ENCODE measurements at regions not wholly inside any gene's neighbourhood (a gene's known extent, or its start where the extent isn't known, plus 50 kb on each side); places are given as distances from the start of the nearest gene placed in this dataset.
"Not testable (repeated sequence)": the region's sequence is repeated elsewhere in the genome, so short reads cannot be mapped to it uniquely, and the experiment has no call there.

DNA sequence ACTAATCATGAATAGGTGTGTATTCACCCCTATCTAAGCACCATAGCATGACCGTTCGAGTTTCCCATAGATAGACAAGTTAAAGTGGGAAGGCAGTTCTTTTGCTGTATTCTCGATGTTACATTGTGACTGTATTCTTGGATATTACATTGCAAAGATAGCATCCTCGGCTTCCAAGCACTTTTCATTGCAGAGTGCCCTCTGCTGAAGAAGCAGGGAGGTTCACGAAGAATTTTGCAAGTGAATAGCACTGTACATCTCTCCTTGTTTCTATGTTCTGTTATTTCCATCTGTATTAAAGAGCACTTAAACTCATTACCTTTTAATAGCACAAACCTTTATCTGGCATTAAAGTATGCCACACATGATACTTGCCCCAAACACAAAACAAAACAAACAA lies 426.7 kb upstream of the ARX start:
- no peaks in the 10 kb centered on the region for H3K36me3 ChIP-seq (ENCODE audit: control insufficient read depth, insufficient read depth, low read length)
- no peaks in the 10 kb centered on the region for H3K9me3 ChIP-seq (ENCODE audit: control insufficient read depth, low read depth, low read length)
- H3K27me3 ChIP-seq (ENCODE audit: control insufficient read depth, insufficient read depth, low read length): no peaks in the 10 kb centered on the region
- no peak for DNase-seq
- H3K4me3 ChIP-seq (ENCODE audit: low read length): no peak overlapping the region
- WGBS (ENCODE audit: insufficient coverage, low lambda C conversion rate): no CpG with 5 or more reads among the region's 5 CpGs
- no peak overlapping the region for H3K27ac ChIP-seq (ENCODE audit: low read length)
- H3K4me1 ChIP-seq (ENCODE audit: control insufficient read depth, insufficient read depth, low read length): no peaks in the 10 kb centered on the region

- DNase-seq: no peak
- Histone ChIP-seq H3K4me1 (ENCODE audit: control insufficient read depth, insufficient read depth, low read length) (no peaks in the 10 kb centered on the region), H3K4me3 (ENCODE audit: low read length) (no peak overlapping the region), H3K27me3 (ENCODE audit: control insufficient read depth, insufficient read depth, low read length) (no peaks in the 10 kb centered on the region), H3K36me3 (ENCODE audit: control insufficient read depth, insufficient read depth, low read length) (no peaks in the 10 kb centered on the region), H3K27ac (ENCODE audit: low read length) (no peak overlapping the region), H3K9me3 (ENCODE audit: control insufficient read depth, low read depth, low read length) (no peaks in the 10 kb centered on the region)
- no CpG with 5 or more reads among the region's 2 CpGs for WGBS (ENCODE audit: insufficient coverage, low lambda C conversion rate)
Measured at GRCh38 chrX:25433307-25433706, 417.5 kb upstream of the ARX start.

DNA sequence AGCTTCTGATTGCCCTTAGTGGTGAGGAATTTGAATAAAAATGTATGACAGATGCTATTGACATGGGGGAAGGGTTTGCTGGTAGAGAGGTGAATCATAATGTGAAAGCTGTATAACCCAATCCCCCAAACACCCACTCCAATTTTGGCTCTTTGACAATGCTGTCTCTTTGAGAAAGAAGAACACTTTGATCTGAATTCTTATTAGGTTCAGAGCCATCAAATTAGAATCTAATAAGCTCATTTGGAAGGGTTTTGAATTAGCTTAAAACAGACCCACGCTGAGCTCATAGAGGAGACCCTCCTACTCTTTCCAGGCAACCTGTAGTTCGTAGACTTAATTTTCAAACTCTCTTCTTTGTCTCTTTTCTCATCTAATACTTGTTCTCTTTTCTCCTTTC lies 416.6 kb upstream of the ARX start:
- Histone ChIP-seq H3K27me3 (ENCODE audit: control insufficient read depth, insufficient read depth, low read length) (no peaks in the 10 kb centered on the region), H3K9me3 (ENCODE audit: control insufficient read depth, low read depth, low read length) (no peaks in the 10 kb centered on the region), H3K36me3 (ENCODE audit: control insufficient read depth, insufficient read depth, low read length) (no peaks in the 10 kb centered on the region), H3K27ac (ENCODE audit: low read length) (no peak overlapping the region), H3K4me1 (ENCODE audit: control insufficient read depth, insufficient read depth, low read length) (no peaks in the 10 kb centered on the region), H3K4me3 (ENCODE audit: low read length) (no peak overlapping the region)
- DNase-seq: no peak
- 71% methylated on average over 1 of the region's 2 CpGs for WGBS (ENCODE audit: insufficient coverage, low lambda C conversion rate)

GRCh38 chrX:25427873-25428555 lies 412.2 kb upstream of the ARX start:
- H3K4me3 ChIP-seq (ENCODE audit: low read length): no peak overlapping the region
- no CpG with 5 or more reads among the region's 10 CpGs for WGBS (ENCODE audit: insufficient coverage, low lambda C conversion rate)
- H3K4me1 ChIP-seq (ENCODE audit: control insufficient read depth, insufficient read depth, low read length): no peaks in the 10 kb centered on the region
- no peaks in the 10 kb centered on the region for H3K27me3 ChIP-seq (ENCODE audit: control insufficient read depth, insufficient read depth, low read length)
- H3K36me3 ChIP-seq (ENCODE audit: control insufficient read depth, insufficient read depth, low read length): no peaks in the 10 kb centered on the region
- no peaks in the 10 kb centered on the region for H3K9me3 ChIP-seq (ENCODE audit: control insufficient read depth, low read depth, low read length)
- no peak overlapping the region for H3K27ac ChIP-seq (ENCODE audit: low read length)
- DNase-seq: no peak

GRCh38 chrX:25404163-25404562 lies 388.4 kb upstream of the ARX start:
- H3K36me3 ChIP-seq (ENCODE audit: control insufficient read depth, insufficient read depth, low read length); H3K27me3 ChIP-seq (ENCODE audit: control insufficient read depth, insufficient read depth, low read length); H3K9me3 ChIP-seq (ENCODE audit: control insufficient read depth, low read depth, low read length); H3K27ac ChIP-seq (ENCODE audit: low read length); H3K4me3 ChIP-seq (ENCODE audit: low read length); H3K4me1 ChIP-seq (ENCODE audit: control insufficient read depth, insufficient read depth, low read length); DNase-seq: not testable (repeated sequence)
- WGBS (ENCODE audit: insufficient coverage, low lambda C conversion rate): no CpG with 5 or more reads among the region's 11 CpGs

DNA sequence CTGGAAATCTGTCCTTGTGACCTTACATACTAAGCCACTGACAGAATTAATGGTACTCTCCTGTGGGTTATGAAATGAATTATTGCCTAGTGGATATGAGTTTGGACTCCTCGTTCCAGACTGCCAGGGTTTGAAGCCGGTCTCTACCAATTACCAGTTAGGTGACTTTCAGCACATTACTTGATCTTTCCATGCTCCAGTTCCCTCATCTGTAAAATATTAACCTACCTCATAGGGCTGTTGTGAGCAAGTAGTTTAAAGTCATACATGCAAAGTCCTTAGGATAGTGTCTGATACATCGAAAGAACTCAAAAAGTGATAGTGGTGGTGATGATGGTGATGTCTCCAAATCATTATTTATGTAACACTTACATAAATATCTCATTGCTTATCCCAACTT lies 373.5 kb upstream of the ARX start:
- no peak overlapping the region for H3K4me3 ChIP-seq (ENCODE audit: low read length)
- H3K9me3 ChIP-seq (ENCODE audit: control insufficient read depth, low read depth, low read length): no peaks in the 10 kb centered on the region
- H3K27ac ChIP-seq (ENCODE audit: low read length): no peak overlapping the region
- H3K36me3 ChIP-seq (ENCODE audit: control insufficient read depth, insufficient read depth, low read length): no peaks in the 10 kb centered on the region
- no peaks in the 10 kb centered on the region for H3K27me3 ChIP-seq (ENCODE audit: control insufficient read depth, insufficient read depth, low read length)
- no CpG with 5 or more reads among the region's 3 CpGs for WGBS (ENCODE audit: insufficient coverage, low lambda C conversion rate)
- no peaks in the 10 kb centered on the region for H3K4me1 ChIP-seq (ENCODE audit: control insufficient read depth, insufficient read depth, low read length)
- DNase-seq: no peak

GRCh38 chrX:25383196-25383595 lies 367.4 kb upstream of the ARX start:
- WGBS (ENCODE audit: insufficient coverage, low lambda C conversion rate): no CpG with 5 or more reads among the region's 3 CpGs
- Histone ChIP-seq H3K36me3 (ENCODE audit: control insufficient read depth, insufficient read depth, low read length) (no peaks in the 10 kb centered on the region), H3K27me3 (ENCODE audit: control insufficient read depth, insufficient read depth, low read length) (no peaks in the 10 kb centered on the region), H3K9me3 (ENCODE audit: control insufficient read depth, low read depth, low read length) (no peaks in the 10 kb centered on the region), H3K4me3 (ENCODE audit: low read length) (no peak overlapping the region), H3K4me1 (ENCODE audit: control insufficient read depth, insufficient read depth, low read length) (no peaks in the 10 kb centered on the region), H3K27ac (ENCODE audit: low read length) (no peak overlapping the region)
- DNase-seq: no peak

DNA sequence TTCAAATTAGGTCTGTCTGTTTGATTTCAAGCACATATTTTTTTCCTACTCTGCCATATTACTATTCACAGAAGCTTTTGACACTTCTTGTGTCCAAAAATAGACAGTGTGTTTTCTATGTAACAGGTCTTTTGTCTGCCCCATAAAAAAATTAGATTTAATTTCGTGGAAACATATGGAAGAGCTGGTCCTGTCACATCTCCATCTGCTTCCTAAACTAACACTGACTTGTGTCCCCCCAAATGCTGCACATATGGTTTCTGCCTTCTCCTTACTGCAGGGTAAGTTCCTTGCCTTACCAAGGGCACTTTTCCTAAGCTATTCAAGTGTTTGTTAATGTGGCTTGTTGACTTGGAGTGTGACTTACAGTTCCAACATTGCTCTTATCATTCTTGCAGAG lies 340.7 kb upstream of the ARX start:
- H3K27ac ChIP-seq (ENCODE audit: low read length): no peak overlapping the region
- H3K4me1 ChIP-seq (ENCODE audit: control insufficient read depth, insufficient read depth, low read length): no peaks in the 10 kb centered on the region
- H3K9me3 ChIP-seq (ENCODE audit: control insufficient read depth, low read depth, low read length): no peaks in the 10 kb centered on the region
- no peak overlapping the region for H3K4me3 ChIP-seq (ENCODE audit: low read length)
- DNase-seq: no peak
- no CpG with 5 or more reads among the region's 1 CpG for WGBS (ENCODE audit: insufficient coverage, low lambda C conversion rate)
- H3K36me3 ChIP-seq (ENCODE audit: control insufficient read depth, insufficient read depth, low read length): no peaks in the 10 kb centered on the region
- H3K27me3 ChIP-seq (ENCODE audit: control insufficient read depth, insufficient read depth, low read length): no peaks in the 10 kb centered on the region

- Histone ChIP-seq H3K36me3 (ENCODE audit: control insufficient read depth, insufficient read depth, low read length) (no peaks in the 10 kb centered on the region), H3K27me3 (ENCODE audit: control insufficient read depth, insufficient read depth, low read length) (no peaks in the 10 kb centered on the region), H3K4me3 (ENCODE audit: low read length) (no peak overlapping the region), H3K9me3 (ENCODE audit: control insufficient read depth, low read depth, low read length) (no peaks in the 10 kb centered on the region), H3K4me1 (ENCODE audit: control insufficient read depth, insufficient read depth, low read length) (no peaks in the 10 kb centered on the region), H3K27ac (ENCODE audit: low read length) (no peak overlapping the region)
- no peak for DNase-seq
- WGBS (ENCODE audit: insufficient coverage, low lambda C conversion rate): no CpG with 5 or more reads among the region's 7 CpGs
Measured at GRCh38 chrX:25344161-25344936, 328.6 kb upstream of the ARX start.

- Histone ChIP-seq H3K9me3 (ENCODE audit: control insufficient read depth, low read depth, low read length) (no peaks in the 10 kb centered on the region), H3K4me3 (ENCODE audit: low read length) (no peak overlapping the region), H3K27ac (ENCODE audit: low read length) (no peak overlapping the region), H3K4me1 (ENCODE audit: control insufficient read depth, insufficient read depth, low read length) (no peaks in the 10 kb centered on the region), H3K27me3 (ENCODE audit: control insufficient read depth, insufficient read depth, low read length) (no peaks in the 10 kb centered on the region), H3K36me3 (ENCODE audit: control insufficient read depth, insufficient read depth, low read length) (no peaks in the 10 kb centered on the region)
- WGBS (ENCODE audit: insufficient coverage, low lambda C conversion rate): no CpG with 5 or more reads among the region's 1 CpG
- DNase-seq: no peak
Measured at GRCh38 chrX:25343060-25343459, 327.3 kb upstream of the ARX start.

GRCh38 chrX:25337841-25338240 lies 322.1 kb upstream of the ARX start:
- no peak overlapping the region for H3K27ac ChIP-seq (ENCODE audit: low read length)
- no peak for DNase-seq
- H3K36me3 ChIP-seq (ENCODE audit: control insufficient read depth, insufficient read depth, low read length): no peaks in the 10 kb centered on the region
- no peak overlapping the region for H3K4me3 ChIP-seq (ENCODE audit: low read length)
- WGBS (ENCODE audit: insufficient coverage, low lambda C conversion rate): no CpG with 5 or more reads among the region's 7 CpGs
- no peaks in the 10 kb centered on the region for H3K27me3 ChIP-seq (ENCODE audit: control insufficient read depth, insufficient read depth, low read length)
- H3K4me1 ChIP-seq (ENCODE audit: control insufficient read depth, insufficient read depth, low read length): no peaks in the 10 kb centered on the region
- no peaks in the 10 kb centered on the region for H3K9me3 ChIP-seq (ENCODE audit: control insufficient read depth, low read depth, low read length)
